ENCODE measurements at regions not wholly inside any gene's neighbourhood (a gene's known extent, or its start where the extent isn't known, plus 50 kb on each side); places are given as distances from the start of the nearest gene placed in this dataset.
"Not testable (repeated sequence)": the region's sequence is repeated elsewhere in the genome, so short reads cannot be mapped to it uniquely, and the experiment has no call there.

DNA sequence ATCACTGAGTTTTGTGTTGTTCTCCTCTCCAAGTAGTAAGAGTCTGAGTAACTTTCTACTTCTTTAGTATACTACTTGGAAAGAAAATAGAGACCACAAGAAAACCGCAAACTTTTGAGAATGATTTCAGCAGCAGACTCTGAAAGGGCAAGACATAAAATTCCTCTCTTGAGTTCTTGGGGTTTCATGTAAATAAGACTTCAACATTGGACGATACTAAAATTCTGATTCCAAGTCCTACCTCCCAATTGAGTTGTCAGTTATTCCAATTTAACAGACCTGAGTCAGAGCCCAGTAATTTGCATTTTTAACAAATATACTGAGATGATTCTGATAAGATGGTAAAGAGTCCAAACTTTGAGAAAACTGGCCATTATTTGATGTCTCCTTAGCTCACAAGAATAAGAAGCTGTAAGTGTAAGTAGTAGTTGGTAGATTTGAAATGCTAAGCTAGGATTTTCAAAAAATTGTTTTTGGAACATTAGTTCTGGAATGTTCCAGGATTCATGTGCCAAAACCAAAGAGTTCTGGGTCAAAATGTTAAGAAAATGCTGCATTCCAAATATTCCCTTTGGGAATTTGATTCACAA is 261.6 kb upstream of the SPOPL start:
- no peak for DNase-seq
- no peak overlapping the region for H3K4me3 ChIP-seq
- no peak for TF ChIP-seq POLR2A (IDR thresholded peaks at IDR 0.05)
- TF ChIP-seq, protein P1, sequence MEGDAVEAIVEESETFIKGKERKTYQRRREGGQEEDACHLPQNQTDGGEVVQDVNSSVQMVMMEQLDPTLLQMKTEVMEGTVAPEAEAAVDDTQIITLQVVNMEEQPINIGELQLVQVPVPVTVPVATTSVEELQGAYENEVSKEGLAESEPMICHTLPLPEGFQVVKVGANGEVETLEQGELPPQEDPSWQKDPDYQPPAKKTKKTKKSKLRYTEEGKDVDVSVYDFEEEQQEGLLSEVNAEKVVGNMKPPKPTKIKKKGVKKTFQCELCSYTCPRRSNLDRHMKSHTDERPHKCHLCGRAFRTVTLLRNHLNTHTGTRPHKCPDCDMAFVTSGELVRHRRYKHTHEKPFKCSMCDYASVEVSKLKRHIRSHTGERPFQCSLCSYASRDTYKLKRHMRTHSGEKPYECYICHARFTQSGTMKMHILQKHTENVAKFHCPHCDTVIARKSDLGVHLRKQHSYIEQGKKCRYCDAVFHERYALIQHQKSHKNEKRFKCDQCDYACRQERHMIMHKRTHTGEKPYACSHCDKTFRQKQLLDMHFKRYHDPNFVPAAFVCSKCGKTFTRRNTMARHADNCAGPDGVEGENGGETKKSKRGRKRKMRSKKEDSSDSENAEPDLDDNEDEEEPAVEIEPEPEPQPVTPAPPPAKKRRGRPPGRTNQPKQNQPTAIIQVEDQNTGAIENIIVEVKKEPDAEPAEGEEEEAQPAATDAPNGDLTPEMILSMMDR (IDR thresholded peaks at IDR 0.05): no peak
- no peaks in the 10 kb centered on the region for H3K4me1 ChIP-seq
- no peaks in the 10 kb centered on the region for H3K9me3 ChIP-seq
- H3K27me3 ChIP-seq: no peaks in the 10 kb centered on the region
- H3K36me3 ChIP-seq: no peaks in the 10 kb centered on the region
- H3K27ac ChIP-seq: no peak overlapping the region

DNA sequence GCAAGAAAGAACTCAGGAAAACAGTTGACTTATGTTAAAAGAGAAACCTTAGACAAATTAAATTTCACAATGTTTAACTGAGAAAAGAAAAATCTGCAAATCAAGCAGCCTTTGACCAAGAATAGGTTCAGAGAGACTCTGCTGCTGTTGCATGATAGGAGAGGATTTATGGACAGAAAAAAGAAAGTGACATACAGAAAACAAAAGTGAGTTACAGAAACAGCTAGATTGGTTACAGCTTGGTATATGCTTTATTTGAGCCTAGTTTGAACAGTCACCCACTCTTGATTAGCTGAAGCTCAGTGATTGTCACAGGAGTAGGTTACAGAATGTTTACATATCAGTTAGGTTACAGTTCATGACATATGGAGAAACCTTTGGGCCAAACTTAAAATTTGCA is 258.2 kb upstream of the SPOPL start:
- no peaks in the 10 kb centered on the region for H3K9me3 ChIP-seq
- no peak overlapping the region for H3K27ac ChIP-seq
- no peaks in the 10 kb centered on the region for H3K27me3 ChIP-seq
- no peak for DNase-seq
- no peak for TF ChIP-seq POLR2A (IDR thresholded peaks at IDR 0.05)
- TF ChIP-seq, protein P1 (IDR thresholded peaks at IDR 0.05): no peak
- H3K4me3 ChIP-seq: no peak overlapping the region
- H3K36me3 ChIP-seq: no peaks in the 10 kb centered on the region
- H3K4me1 ChIP-seq: no peaks in the 10 kb centered on the region

DNA sequence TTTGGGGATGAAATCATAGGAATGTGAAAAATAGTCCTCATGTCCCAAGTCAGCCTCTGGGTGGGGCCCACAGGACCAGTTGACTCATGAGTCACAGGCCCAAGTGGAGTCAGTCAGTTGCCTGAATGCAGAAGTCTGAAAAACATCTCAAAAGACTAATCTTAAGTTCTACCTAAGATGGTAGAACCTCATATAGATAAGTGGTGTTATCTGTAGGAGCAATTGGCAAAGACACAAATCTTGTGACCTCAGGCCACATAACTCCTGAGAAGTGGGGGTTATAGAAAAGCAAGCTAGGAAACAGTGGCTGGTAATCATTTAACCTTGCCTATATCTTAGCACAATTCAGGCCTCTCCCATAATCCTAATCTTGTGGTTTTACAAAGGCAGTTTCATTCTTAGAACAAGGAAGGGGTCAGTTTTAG is 257.1 kb upstream of the SPOPL start:
- no peaks in the 10 kb centered on the region for H3K27me3 ChIP-seq
- no peak overlapping the region for H3K27ac ChIP-seq
- H3K9me3 ChIP-seq: no peaks in the 10 kb centered on the region
- TF ChIP-seq, protein P1 (IDR thresholded peaks at IDR 0.05): no peak
- no peak overlapping the region for H3K4me3 ChIP-seq
- H3K4me1 ChIP-seq: no peaks in the 10 kb centered on the region
- no peaks in the 10 kb centered on the region for H3K36me3 ChIP-seq
- DNase-seq: no peak

DNA sequence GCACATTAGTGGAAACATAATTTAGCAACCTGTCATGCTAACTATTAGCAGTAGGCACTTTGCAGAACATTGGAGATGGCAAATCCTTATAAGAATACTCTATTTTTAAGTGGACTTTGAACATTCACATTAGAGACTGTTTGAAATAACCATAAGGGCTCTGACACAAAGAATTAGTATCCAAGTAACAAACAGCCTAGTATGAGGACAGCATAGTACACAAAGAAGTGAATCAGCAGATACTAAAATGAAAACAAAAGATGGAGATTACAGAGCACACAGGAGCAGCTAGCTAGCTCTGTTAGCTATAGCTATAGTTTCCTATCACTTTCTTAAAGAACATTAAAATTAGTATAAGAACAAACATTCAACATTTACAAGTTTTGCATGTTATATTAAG is 256.3 kb upstream of the SPOPL start:
- H3K4me1 ChIP-seq: no peaks in the 10 kb centered on the region
- H3K36me3 ChIP-seq: no peaks in the 10 kb centered on the region
- no peak overlapping the region for H3K4me3 ChIP-seq
- no peaks in the 10 kb centered on the region for H3K9me3 ChIP-seq
- TF ChIP-seq POLR2A (IDR thresholded peaks at IDR 0.05): no peak
- TF ChIP-seq, protein P1 (IDR thresholded peaks at IDR 0.05): no peak
- no peak overlapping the region for H3K27ac ChIP-seq
- no peak for DNase-seq
- no peaks in the 10 kb centered on the region for H3K27me3 ChIP-seq

DNA sequence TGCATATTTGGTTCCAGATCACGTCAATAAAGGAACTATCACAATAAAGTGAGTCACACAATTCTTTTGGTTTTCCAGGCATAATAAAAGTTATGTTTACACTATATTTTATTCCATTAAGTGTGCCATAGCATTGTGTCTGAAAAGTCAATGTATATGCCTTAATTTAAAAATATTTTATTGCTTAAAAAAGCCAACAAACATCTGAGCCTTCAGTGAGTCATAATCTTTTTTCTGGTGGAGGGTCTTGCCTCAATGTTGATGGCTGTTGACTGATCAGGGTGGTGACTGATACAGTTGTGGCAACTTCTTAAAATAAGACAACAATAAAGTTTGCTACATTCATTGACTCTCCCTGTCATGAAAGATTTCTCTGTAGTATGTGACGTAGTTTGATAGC is 254.3 kb upstream of the SPOPL start:
- no peak overlapping the region for H3K4me3 ChIP-seq
- H3K4me1 ChIP-seq: no peaks in the 10 kb centered on the region
- H3K27ac ChIP-seq: no peak overlapping the region
- no peaks in the 10 kb centered on the region for H3K36me3 ChIP-seq
- no peak for TF ChIP-seq POLR2A (IDR thresholded peaks at IDR 0.05)
- TF ChIP-seq, protein P1 (IDR thresholded peaks at IDR 0.05): no peak
- H3K9me3 ChIP-seq: no peaks in the 10 kb centered on the region
- H3K27me3 ChIP-seq: no peaks in the 10 kb centered on the region
- no peak for DNase-seq

DNA sequence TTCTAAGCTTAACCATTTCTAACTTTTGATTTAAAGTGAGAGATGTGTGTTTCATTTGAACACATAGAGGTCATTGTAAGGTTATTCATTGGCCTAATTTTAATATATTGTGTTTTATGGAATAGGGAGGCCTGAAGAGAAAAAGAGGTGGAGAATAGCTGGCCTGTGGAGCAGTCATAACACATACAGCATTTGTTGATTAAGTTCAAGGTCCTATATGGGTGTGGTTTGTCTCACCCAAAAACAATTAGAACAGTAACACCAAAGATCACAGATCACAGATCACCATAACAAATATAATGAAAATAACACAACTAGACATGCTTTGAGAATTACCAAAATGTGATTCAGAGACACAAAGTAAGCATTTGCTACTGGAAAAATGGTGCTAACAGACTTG is 252.4 kb upstream of the SPOPL start:
- H3K27me3 ChIP-seq: no peaks in the 10 kb centered on the region

DNA sequence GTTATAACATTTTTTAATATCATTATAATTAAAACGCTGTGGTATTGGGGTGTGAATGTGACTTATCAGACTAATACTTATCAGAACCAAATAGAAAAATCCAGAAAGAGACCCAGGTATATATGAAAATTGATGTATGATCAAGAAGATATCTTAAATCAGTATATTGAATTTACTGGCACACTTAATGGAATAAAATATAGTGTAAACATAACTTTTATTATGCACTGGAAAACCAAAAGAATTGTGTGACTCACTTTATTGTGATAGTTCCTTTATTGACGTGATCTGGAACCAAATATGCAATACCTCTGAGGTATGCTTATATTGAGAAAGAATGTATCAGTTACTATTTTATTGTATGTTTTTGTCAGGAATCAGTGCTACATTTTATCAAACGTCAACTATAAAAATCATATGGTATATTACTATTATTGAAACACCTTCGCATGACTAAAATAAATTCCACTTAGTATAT is 250.7 kb upstream of the SPOPL start:
- not testable (repeated sequence) for H3K4me3 ChIP-seq, H3K9me3 ChIP-seq, DNase-seq, H3K27me3 ChIP-seq, H3K4me1 ChIP-seq, H3K27ac ChIP-seq, H3K36me3 ChIP-seq

More for the DNA sequence above, 252.4 kb upstream of the SPOPL start:
- H3K27ac ChIP-seq: no peak overlapping the region
- H3K4me3 ChIP-seq: no peak overlapping the region
- no peak for DNase-seq
- TF ChIP-seq, protein P1 (IDR thresholded peaks at IDR 0.05): no peak
- H3K36me3 ChIP-seq: no peaks in the 10 kb centered on the region
- H3K9me3 ChIP-seq: no peaks in the 10 kb centered on the region
- H3K4me1 ChIP-seq: no peaks in the 10 kb centered on the region

Measured in Peyer's patch (tissue), 4 donors.